Fibroblast of the aortic adventitia (primary cell): ENCODE measurements at regions not wholly inside any gene's neighbourhood (a gene's known extent, or its start where the extent isn't known, plus 50 kb on each side); places are given as distances from the start of the nearest gene placed in this dataset.
A peak's percentile ranks its signal among the peaks of the same experiment; 100 is the strongest.
"Not testable (repeated sequence)": the region's sequence is repeated elsewhere in the genome, so short reads cannot be mapped to it uniquely, and the experiment has no call there.

Experiments used
- DNase-seq: peaks from one replicate; pipeline ENCODE4 v3.0.0-alpha.2; 2010; ENCODE audit warnings: low read depth
- H3K4me3 ChIP-seq: 2 replicates; pipeline ENCODE4 v1.5.1; 2011; ENCODE audit warnings: low read depth, mild to moderate bottlenecking, control low read depth, low read length, moderate library complexity
- TF ChIP-seq, protein P1 (sequence below): IDR thresholded peaks from 2 replicates; pipeline ENCODE4 v1.5.1; 2011; ENCODE audit warnings: mild to moderate bottlenecking, low read length, control low read depth, inconsistent platforms; ENCODE audit not compliant: insufficient read depth

GRCh38 chr13:81172603-81173002 lies 831.7 kb upstream of the SPRY2 start:
- DNase-seq: no peak
- TF ChIP-seq, protein P1, sequence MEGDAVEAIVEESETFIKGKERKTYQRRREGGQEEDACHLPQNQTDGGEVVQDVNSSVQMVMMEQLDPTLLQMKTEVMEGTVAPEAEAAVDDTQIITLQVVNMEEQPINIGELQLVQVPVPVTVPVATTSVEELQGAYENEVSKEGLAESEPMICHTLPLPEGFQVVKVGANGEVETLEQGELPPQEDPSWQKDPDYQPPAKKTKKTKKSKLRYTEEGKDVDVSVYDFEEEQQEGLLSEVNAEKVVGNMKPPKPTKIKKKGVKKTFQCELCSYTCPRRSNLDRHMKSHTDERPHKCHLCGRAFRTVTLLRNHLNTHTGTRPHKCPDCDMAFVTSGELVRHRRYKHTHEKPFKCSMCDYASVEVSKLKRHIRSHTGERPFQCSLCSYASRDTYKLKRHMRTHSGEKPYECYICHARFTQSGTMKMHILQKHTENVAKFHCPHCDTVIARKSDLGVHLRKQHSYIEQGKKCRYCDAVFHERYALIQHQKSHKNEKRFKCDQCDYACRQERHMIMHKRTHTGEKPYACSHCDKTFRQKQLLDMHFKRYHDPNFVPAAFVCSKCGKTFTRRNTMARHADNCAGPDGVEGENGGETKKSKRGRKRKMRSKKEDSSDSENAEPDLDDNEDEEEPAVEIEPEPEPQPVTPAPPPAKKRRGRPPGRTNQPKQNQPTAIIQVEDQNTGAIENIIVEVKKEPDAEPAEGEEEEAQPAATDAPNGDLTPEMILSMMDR: no peak
- no peak overlapping the region for H3K4me3 ChIP-seq

DNA sequence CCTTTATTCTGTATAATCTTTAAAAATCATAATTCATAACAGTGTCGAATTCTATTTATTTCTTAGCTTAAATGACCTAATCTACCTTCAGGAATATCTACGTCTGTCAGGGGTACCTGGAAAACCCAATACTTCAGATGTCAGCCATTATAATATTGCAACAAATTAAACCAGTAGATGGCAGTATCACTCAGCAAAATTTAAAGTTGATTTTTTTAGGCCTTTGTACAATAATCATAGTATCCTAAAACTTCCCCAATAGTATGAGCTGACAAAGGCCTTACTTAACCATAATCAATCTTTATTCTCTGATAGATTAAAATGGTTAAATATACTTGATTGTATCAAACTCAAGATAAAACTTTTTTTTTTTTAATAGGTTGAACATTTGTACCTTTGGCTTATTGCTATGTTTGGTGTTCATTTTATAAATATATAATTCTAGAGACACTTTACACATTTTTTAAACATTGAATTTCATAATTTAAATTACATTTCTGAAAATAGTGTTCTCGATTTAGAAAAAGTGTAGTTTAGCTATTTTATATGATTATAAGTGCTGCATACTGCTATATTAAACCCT lies 830.2 kb upstream of the SPRY2 start:
- H3K4me3 ChIP-seq: no peak overlapping the region
- peak; percentile 37 for DNase-seq
- TF ChIP-seq, protein P1: peak; percentile 50

GRCh38 chr13:81163823-81164222 lies 822.9 kb upstream of the SPRY2 start:
- DNase-seq, H3K4me3 ChIP-seq: not testable (repeated sequence)

DNA sequence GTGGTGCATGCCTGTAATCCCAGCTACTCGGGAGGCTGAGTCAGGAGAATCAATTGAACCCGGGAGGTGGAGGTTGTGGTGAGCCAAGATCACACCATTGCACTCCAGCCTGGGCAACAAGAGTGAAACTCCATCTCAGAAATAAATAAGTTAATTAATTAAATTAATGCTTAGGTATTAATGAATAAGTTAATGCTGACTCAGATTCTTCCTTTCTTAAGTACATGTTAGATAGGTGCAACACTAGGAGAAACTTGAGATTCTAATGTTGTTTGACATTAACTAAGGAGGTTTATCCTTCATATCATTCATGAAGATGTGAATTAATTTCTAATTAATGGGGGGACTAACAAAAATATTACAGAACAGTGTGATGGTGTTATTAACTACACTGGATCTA lies 812.6 kb upstream of the SPRY2 start:
- H3K4me3 ChIP-seq: no peak overlapping the region
- no peak for DNase-seq
- TF ChIP-seq, protein P1: no peak

GRCh38 chr13:81148822-81149221 lies 807.9 kb upstream of the SPRY2 start:
- H3K4me3 ChIP-seq: no peak overlapping the region
- TF ChIP-seq, protein P1: no peak
- DNase-seq: no peak

DNA sequence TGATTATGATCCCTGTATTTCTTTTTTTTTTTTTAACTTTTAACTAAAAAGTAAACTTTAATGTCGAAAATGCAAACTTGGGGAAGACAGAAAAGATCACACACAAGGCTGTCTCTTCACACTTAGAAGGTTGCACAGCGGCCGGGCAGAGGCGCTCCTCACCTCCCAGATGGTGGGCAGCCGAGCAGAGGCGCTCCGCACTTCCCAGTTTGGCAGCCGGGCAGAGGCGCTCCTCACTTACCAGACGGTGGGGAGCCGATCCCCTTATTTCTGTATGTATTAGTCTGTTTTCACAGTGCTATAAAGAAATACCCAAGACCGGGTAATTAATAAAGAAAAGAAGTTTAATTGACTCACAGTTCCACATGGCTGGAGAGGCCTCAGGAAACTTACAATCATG lies 805.6 kb upstream of the SPRY2 start:
- DNase-seq, H3K4me3 ChIP-seq: not testable (repeated sequence)

GRCh38 chr13:81142306-81142999 lies 801.5 kb upstream of the SPRY2 start:
- DNase-seq: no peak
- TF ChIP-seq, protein P1: no peak
- H3K4me3 ChIP-seq: no peak overlapping the region

GRCh38 chr13:81140675-81141074 lies 799.7 kb upstream of the SPRY2 start:
- DNase-seq: no peak
- TF ChIP-seq, protein P1: no peak
- no peak overlapping the region for H3K4me3 ChIP-seq
